Activated CD4-positive, alpha-beta T cell treated with anti-CD3 and anti-CD28 coated beads for 36 hours (primary cell): ENCODE measurements at regions not wholly inside any gene's neighbourhood (a gene's known extent, or its start where the extent isn't known, plus 50 kb on each side); places are given as distances from the start of the nearest gene placed in this dataset.

Experiments
- ATAC-seq: fragments of 200-7000 bp; cut with Tn5 transposase; one replicate; pipeline ENCODE4 v1.10.0; 2021; ENCODE audit warnings: mild to moderate bottlenecking, moderate library complexity
- CTCF ChIA-PET: fragments of 350-600 bp; sonication (Branson Sonifier 250); formaldehyde crosslinking; loops from one replicate; lab custom pipeline; 2021; ENCODE audit warnings: antibody characterized with exemption; lab: Charles Lee
- POLR2A ChIA-PET: fragments of 350-600 bp; sonication (Branson Sonifier 250); formaldehyde crosslinking; loops from one replicate; lab custom pipeline; 2021; ENCODE audit warnings: antibody characterized with exemption, inconsistent platforms; lab: Charles Lee
- DNase-seq: peaks from one replicate; pipeline ENCODE4 v3.0.0-alpha.2; 2020
- H3K27ac Mint-ChIP-seq: one replicate; pipeline ENCODE4 v1.8.0; 2021; ENCODE audit warnings: mixed read lengths
- H3K27me3 Mint-ChIP-seq: one replicate; pipeline ENCODE4 v1.8.0; 2021; ENCODE audit warnings: mixed read lengths
- H3K36me3 Mint-ChIP-seq: one replicate; pipeline ENCODE4 v1.8.0; 2021; ENCODE audit warnings: low read depth, mixed read lengths
- H3K4me1 Mint-ChIP-seq: one replicate; pipeline ENCODE4 v1.8.0; 2021; ENCODE audit warnings: mixed read lengths
- H3K4me3 Mint-ChIP-seq: one replicate; pipeline ENCODE4 v1.8.0; 2021; ENCODE audit warnings: mild to moderate bottlenecking, moderate library complexity, mixed read lengths
- H3K9me3 Mint-ChIP-seq: one replicate; pipeline ENCODE4 v1.8.0; 2021; ENCODE audit warnings: low read depth, mixed read lengths
- intact Hi-C, 2 experiments: fragments of 100-400 bp; cut with DNase I in 1 of 2; cut with micrococcal nuclease in 1 of 2; formaldehyde crosslinking; loops; one replicate each; pipeline versions ENCODE4 v1.14.2 to v1.15.1; 2022 to 2024; cut with DNase I, micrococcal nuclease

DNA sequence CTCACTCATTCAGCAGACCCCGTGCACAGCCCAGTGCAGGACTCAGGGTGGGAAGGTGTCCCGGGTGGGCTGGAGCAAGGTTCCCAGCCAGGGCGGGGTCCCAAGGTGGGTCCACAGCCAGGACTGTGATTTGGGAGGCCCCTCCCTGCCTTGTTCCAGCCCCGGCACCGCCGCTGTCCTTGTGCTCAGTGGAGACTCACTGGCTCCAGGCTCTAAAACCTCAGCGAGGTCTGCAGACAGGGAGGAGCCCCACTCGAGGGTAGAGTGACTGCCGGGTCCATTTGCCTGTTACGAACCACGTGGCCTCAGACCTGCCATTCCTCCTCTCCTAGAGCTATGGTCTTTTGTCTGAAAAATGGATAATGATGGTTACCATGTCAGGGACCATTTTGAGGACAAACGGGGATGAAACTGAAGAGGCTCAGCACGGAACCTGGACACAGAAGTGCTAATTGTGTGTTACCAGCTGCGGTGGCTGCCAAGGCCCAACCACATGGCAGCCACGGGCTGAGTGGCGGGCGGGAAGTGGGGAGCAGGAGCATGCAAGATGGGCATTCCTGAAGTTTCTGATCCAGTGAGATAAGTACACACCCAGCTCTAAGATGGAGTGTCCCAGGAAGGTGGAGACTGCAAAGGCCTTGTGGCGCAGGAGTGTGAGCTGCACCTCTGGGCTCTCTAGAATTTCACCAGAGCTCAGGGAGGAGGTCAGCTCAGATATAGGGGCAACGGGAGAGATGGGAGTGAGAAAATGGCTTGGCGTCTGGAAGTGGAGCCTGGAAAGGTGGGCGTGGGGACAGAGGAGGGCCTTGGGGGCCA is 317.6 kb downstream of the SEC14L1 start:
- Mint-ChIP-seq H3K4me1 (peaks cover 60% of the 10 kb centered on the region), H3K27me3 (no peaks in the 10 kb centered on the region), H3K27ac (peak overlapping the region; percentile 98), H3K9me3 (no peaks in the 10 kb centered on the region), H3K36me3 (peaks cover 75% of the 10 kb centered on the region), H3K4me3 (peak overlapping the region; percentile 96)
- POLR2A ChIA-PET = interaction anchor here (0.6 to 4.1 kb wide), 5 partner anchors 8 to 70 kb away, joined by 3 to 30 read pairs (median 5); no protein-coding TSS in a partner anchor
- DNase-seq (peak; percentile 72), ATAC-seq (no peak)
- CTCF ChIA-PET = interaction anchor here (0.6 to 4.4 kb wide), 8 partner anchors 14 to 565 kb away, joined by 3 to 21 read pairs (median 4); no protein-coding TSS in a partner anchor
- intact Hi-C loops = loop anchor here (1.0 to 10.0 kb wide), 7 partner anchors 13 to 1194 kb away; partner anchors contain the start of genes SRSF2 (in 1 of the 2), TMC6 (in 1 of the 2) and UBALD2 (in 1 of the 2)

DNA sequence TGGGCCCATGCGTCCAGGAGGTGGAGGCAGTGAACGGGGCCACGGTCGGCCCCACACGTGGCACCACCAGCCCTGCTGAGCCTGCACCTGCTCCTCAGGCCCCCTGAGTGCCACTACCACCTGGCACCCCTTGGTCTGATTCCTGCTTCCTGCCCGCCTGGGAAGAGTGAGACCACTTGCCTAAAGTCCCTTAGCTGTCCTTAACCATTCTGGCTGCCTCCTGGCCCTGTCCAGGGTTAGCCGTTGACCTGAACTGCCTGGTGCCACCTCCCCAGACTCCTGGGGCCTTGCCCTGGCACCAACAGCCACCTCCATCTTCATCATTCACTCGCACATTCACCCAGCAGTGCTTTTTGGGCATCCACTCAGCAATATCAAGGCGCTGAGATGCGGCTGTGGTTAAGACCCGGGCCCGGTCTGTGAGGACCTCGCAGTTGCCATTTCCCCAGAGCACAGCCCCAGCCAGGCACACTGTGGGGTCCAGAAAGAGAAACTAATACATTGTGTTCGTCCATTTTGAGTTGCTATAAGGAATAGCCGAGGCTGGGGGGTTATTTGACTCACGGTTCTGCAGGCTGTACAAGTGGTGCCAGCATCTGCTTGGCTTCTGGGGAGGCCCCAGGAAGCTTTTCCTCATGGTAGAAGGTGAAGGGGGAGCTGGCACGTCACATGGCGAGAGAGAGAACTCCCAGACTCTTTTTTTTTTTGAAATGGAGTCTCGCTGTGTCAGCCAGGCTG is 318.4 kb downstream of the SEC14L1 start:
- Mint-ChIP-seq H3K9me3 (no peaks in the 10 kb centered on the region), H3K36me3 (peaks cover 69% of the 10 kb centered on the region), H3K27ac (peak overlapping the region; percentile 98), H3K4me1 (peaks cover 64% of the 10 kb centered on the region), H3K4me3 (peak overlapping the region; percentile 96), H3K27me3 (no peaks in the 10 kb centered on the region)
- DNase-seq (peak; percentile 61), ATAC-seq (peak; percentile 7)
- ChIA-PET POLR2A (interaction anchor here (0.7 to 4.1 kb wide), 16 partner anchors 9 to 1267 kb away, joined by 3 to 30 read pairs (median 5); partner anchors contain the start of gene TNRC6C), CTCF (interaction anchor here (0.6 to 4.4 kb wide), 13 partner anchors 8 to 375 kb away, joined by 3 to 21 read pairs (median 4); no protein-coding TSS in a partner anchor)
- intact Hi-C loops = loop anchor here (1.0 to 10.0 kb wide), 7 partner anchors 14 to 1194 kb away; partner anchors contain the start of genes SRSF2 (in 1 of the 2), TMC6 (in 1 of the 2) and UBALD2 (in 1 of the 2)

- ATAC-seq (no peak), DNase-seq (no peak)
- Mint-ChIP-seq H3K36me3 (peaks cover 65% of the 10 kb centered on the region), H3K4me3 (peak overlapping the region; percentile 96), H3K27me3 (no peaks in the 10 kb centered on the region), H3K4me1 (peaks cover 71% of the 10 kb centered on the region), H3K9me3 (no peaks in the 10 kb centered on the region), H3K27ac (peak overlapping the region; percentile 98)
- POLR2A ChIA-PET = interaction anchor here (0.8 to 4.1 kb wide), 11 partner anchors 10 to 1274 kb away, joined by 3 to 30 read pairs (median 5); no protein-coding TSS in a partner anchor
- CTCF ChIA-PET = interaction anchor here (0.6 to 4.4 kb wide), 8 partner anchors 10 to 60 kb away, joined by 3 to 21 read pairs (median 4); no protein-coding TSS in a partner anchor
- intact Hi-C loops = loop anchor here (1.0 to 10.0 kb wide), 5 partner anchors 12 to 726 kb away; partner anchors contain the start of genes MFSD11 (in 1 of the 2), SRSF2 (in 1 of the 2) and TMC6 (in 1 of the 2)
Measured at GRCh38 chr17:77460514-77461046, 319.8 kb downstream of the SEC14L1 start.

DNA sequence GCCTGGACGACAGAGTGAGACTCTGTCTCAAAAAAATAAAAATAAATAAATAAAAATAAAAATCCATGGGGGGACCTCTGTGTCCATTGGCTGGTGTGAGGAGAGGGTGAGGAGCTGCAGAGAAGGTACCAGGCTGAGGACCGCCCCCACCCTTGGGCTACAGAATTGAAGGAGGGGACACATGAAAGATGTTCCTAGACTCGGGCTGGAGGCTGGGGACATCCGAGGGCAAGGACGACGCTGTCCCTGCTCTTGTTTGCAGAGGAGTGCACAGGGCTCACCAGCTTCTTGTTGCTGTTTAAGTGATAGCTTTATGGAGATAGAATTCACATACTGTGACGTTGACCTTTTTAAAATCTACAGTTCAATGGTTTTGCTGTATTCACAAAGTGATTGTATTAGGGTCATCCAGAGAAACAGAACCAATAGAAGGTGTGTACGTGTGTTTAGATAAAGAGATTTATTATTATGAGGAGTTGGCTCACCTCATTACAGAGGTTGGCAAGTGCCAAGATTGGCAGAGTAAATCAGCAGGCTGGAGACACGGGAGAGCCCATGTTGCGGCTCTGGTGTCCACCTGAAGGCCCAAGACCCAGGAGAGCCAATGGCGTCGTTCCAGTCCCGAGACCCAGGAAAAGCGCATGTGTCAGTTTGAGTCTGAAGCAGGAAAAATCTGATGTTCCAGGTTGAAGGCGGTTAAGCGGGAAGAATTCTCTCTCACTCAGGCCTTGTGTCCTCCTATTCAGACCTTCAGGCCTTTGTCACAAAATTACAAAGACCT is 320.7 kb downstream of the SEC14L1 start:
- peak overlapping the region; percentile 98 for H3K27ac Mint-ChIP-seq
- peak overlapping the region; percentile 96 for H3K4me3 Mint-ChIP-seq
- POLR2A ChIA-PET = interaction anchor here (0.6 to 1.0 kb wide), 3 partner anchors 12 to 160 kb away, joined by 3 read pairs; no protein-coding TSS in a partner anchor
- intact Hi-C loops = loop anchor here (1.0 to 10.0 kb wide), 4 partner anchors 7 to 727 kb away; partner anchors contain the start of genes MFSD11 (in 1 of the 2), SRSF2 (in 1 of the 2) and TMC6 (in 1 of the 2)
- CTCF ChIA-PET = interaction anchor here (0.8 to 4.4 kb wide), 4 partner anchors 10 to 40 kb away, joined by 3 to 21 read pairs (median 4); no protein-coding TSS in a partner anchor
- DNase-seq (no peak), ATAC-seq (no peak)
- H3K9me3 Mint-ChIP-seq = no peaks in the 10 kb centered on the region
- no peaks in the 10 kb centered on the region for H3K27me3 Mint-ChIP-seq
- peaks cover 76% of the 10 kb centered on the region for H3K4me1 Mint-ChIP-seq
- H3K36me3 Mint-ChIP-seq = peaks cover 63% of the 10 kb centered on the region

- ChIA-PET CTCF (interaction anchor here (0.6 to 1.8 kb wide), 6 partner anchors 10 to 74 kb away, joined by 3 to 6 read pairs (median 3); no protein-coding TSS in a partner anchor), POLR2A (interaction anchor here (0.8 to 1.2 kb wide), 3 partner anchors 11 to 15 kb away, joined by 3 to 5 read pairs (median 3); no protein-coding TSS in a partner anchor)
- H3K36me3 Mint-ChIP-seq = peaks cover 66% of the 10 kb centered on the region
- peak; percentile 72 for DNase-seq
- no peaks in the 10 kb centered on the region for H3K9me3 Mint-ChIP-seq
- intact Hi-C loops = loop anchor here (1.0 to 10.0 kb wide), 3 partner anchors 8 to 727 kb away; partner anchors contain the start of genes MFSD11 (in 1 of the 2), SRSF2 (in 1 of the 2) and TMC6 (in 1 of the 2)
- H3K27ac Mint-ChIP-seq = peak overlapping the region; percentile 98
- peak; percentile 10 for ATAC-seq
- peak overlapping the region; percentile 96 for H3K4me3 Mint-ChIP-seq
- H3K4me1 Mint-ChIP-seq = peaks cover 82% of the 10 kb centered on the region
- no peaks in the 10 kb centered on the region for H3K27me3 Mint-ChIP-seq
Measured at GRCh38 chr17:77462090-77462489, 321.3 kb downstream of the SEC14L1 start.

- peak overlapping the region; percentile 98 for H3K27ac Mint-ChIP-seq
- DNase-seq (peak; percentile 31), ATAC-seq (no peak)
- H3K27me3 Mint-ChIP-seq = no peaks in the 10 kb centered on the region
- H3K4me1 Mint-ChIP-seq = peaks cover 84% of the 10 kb centered on the region
- peaks cover 62% of the 10 kb centered on the region for H3K36me3 Mint-ChIP-seq
- POLR2A ChIA-PET = interaction anchor here (0.6 to 1.9 kb wide), 6 partner anchors 10 to 34 kb away, joined by 3 to 5 read pairs (median 3); no protein-coding TSS in a partner anchor
- intact Hi-C loops = loop anchor here (1.0 to 10.0 kb wide), 3 partner anchors 9 to 728 kb away; partner anchors contain the start of genes MFSD11 (in 1 of the 2), SRSF2 (in 1 of the 2) and TMC6 (in 1 of the 2)
- CTCF ChIA-PET = interaction anchor here (0.6 to 1.8 kb wide), 9 partner anchors 9 to 132 kb away, joined by 3 to 6 read pairs (median 3); no protein-coding TSS in a partner anchor
- H3K9me3 Mint-ChIP-seq = no peaks in the 10 kb centered on the region
- H3K4me3 Mint-ChIP-seq = peak overlapping the region; percentile 96
Measured at GRCh38 chr17:77462553-77463497, 322.1 kb downstream of the SEC14L1 start.

- H3K27me3 Mint-ChIP-seq = no peaks in the 10 kb centered on the region
- no peak for ATAC-seq
- intact Hi-C loops = loop anchor here (5.0 to 10.0 kb wide), 2 partner anchors 662 to 730 kb away; partner anchors contain the start of genes MFSD11 (in 1 of the 2), SRSF2 (in 1 of the 2) and TMC6 (in 1 of the 2)
- H3K36me3 Mint-ChIP-seq = peaks cover 61% of the 10 kb centered on the region
- CTCF ChIA-PET = interaction anchor here (0.7 to 1.6 kb wide), 6 partner anchors 11 to 64 kb away, joined by 3 to 7 read pairs (median 4); no protein-coding TSS in a partner anchor
- DNase-seq = no peak
- H3K4me3 Mint-ChIP-seq = peak overlapping the region; percentile 62
- H3K27ac Mint-ChIP-seq = peak overlapping the region; percentile 98
- peaks cover 90% of the 10 kb centered on the region for H3K4me1 Mint-ChIP-seq
- POLR2A ChIA-PET = interaction anchor here (1.8 kb wide), 1 partner anchor 10 kb away, joined by 4 read pairs; no protein-coding TSS in a partner anchor
- H3K9me3 Mint-ChIP-seq = no peaks in the 10 kb centered on the region
Measured at GRCh38 chr17:77464988-77465357, 324.2 kb downstream of the SEC14L1 start.

DNA sequence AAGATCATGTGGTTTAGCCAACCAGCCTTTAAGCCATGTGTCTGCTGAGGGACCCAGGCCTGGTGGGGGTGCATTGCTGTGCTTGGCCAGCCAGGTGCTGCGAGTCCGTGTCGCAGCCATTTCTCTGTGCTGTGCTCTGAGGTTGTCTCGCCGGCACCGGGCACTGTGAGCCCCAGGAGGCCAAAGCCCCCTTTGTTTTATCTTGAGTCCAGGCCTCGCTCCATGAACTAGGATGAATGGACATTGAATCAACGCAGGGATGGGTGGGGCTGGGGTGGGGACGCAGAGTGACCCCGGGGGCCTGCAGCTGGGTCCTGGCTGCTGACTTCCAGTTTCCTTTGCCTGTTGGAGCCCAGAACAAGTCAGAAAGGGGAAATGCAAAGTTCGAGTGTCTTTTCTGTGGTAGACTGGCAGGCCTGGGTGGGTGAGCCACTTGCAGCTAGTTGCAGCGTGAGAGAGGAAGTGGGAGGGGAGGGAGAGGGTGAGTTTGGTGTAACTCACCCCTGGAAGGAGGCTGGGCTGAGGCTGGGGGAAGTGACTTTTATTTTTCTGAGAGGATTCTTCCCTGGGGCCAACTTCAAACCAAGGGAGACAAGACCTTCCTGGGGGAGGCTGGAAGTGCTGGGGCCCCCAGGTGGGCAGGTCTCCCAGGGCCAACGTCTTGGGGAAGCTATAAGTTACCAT is 324.7 kb downstream of the SEC14L1 start:
- Mint-ChIP-seq H3K4me3 (peak overlapping the region; percentile 62), H3K27ac (peak overlapping the region; percentile 98), H3K36me3 (peaks cover 64% of the 10 kb centered on the region), H3K9me3 (no peaks in the 10 kb centered on the region), H3K4me1 (peaks cover 90% of the 10 kb centered on the region), H3K27me3 (no peaks in the 10 kb centered on the region)
- ChIA-PET CTCF (interaction anchor here (0.6 to 1.6 kb wide), 11 partner anchors 9 to 174 kb away, joined by 3 to 7 read pairs (median 3); no protein-coding TSS in a partner anchor), POLR2A (interaction anchor here (1.2 to 1.8 kb wide), 3 partner anchors 9 to 24 kb away, joined by 3 to 4 read pairs (median 3); no protein-coding TSS in a partner anchor)
- intact Hi-C loops = loop anchor here in 1 of 2 experiments (10.0 kb wide), 1 partner anchor 731 kb away; the partner anchor contains the start of genes MFSD11 and SRSF2
- DNase-seq (peak; percentile 90), ATAC-seq (peak; percentile 83)
